ENCODE measurements at regions not wholly inside any gene's neighbourhood (a gene's known extent, or its start where the extent isn't known, plus 50 kb on each side); places are given as distances from the start of the nearest gene placed in this dataset.

GRCh38 chr3:102255736-102256135 lies 179.1 kb upstream of the ZPLD1 start:
- intact Hi-C loops (cut with micrococcal nuclease), result no loop called here
- Mint-ChIP-seq H3K9me3 (no peaks in the 10 kb centered on the region), H3K4me1 (ENCODE audit: low read depth) (no peaks in the 10 kb centered on the region), H3K4me3 (no peak overlapping the region), H3K27ac (no peak overlapping the region), H3K27me3 (ENCODE audit: insufficient read depth) (peaks cover 19% of the 10 kb centered on the region), H3K36me3 (ENCODE audit: low read depth) (no peaks in the 10 kb centered on the region)
- no peak for DNase-seq (ENCODE audit: low spot score)

- H3K4me1 Mint-ChIP-seq (ENCODE audit: low read depth), result no peaks in the 10 kb centered on the region
- no peak overlapping the region for H3K4me3 Mint-ChIP-seq
- DNase-seq (ENCODE audit: low spot score), result no peak
- no peaks in the 10 kb centered on the region for H3K36me3 Mint-ChIP-seq (ENCODE audit: low read depth)
- no peak overlapping the region for H3K27ac Mint-ChIP-seq
- no peaks in the 10 kb centered on the region for H3K9me3 Mint-ChIP-seq
- intact Hi-C loops (cut with micrococcal nuclease), result no loop called here
- peaks cover 9% of the 10 kb centered on the region for H3K27me3 Mint-ChIP-seq (ENCODE audit: insufficient read depth)
These were observed 176.1 kb upstream of the ZPLD1 start for GRCh38 chr3:102258666-102259227.

- intact Hi-C loops (cut with micrococcal nuclease), result no loop called here
- no peak overlapping the region for H3K27ac Mint-ChIP-seq
- no peak overlapping the region for H3K4me3 Mint-ChIP-seq
- no peaks in the 10 kb centered on the region for H3K4me1 Mint-ChIP-seq (ENCODE audit: low read depth)
- peaks cover 7% of the 10 kb centered on the region for H3K27me3 Mint-ChIP-seq (ENCODE audit: insufficient read depth)
- H3K9me3 Mint-ChIP-seq, result no peaks in the 10 kb centered on the region
- DNase-seq (ENCODE audit: low spot score), result no peak
- H3K36me3 Mint-ChIP-seq (ENCODE audit: low read depth), result no peaks in the 10 kb centered on the region
These were observed 175.2 kb upstream of the ZPLD1 start for GRCh38 chr3:102259663-102260062.

- intact Hi-C loops (cut with micrococcal nuclease), result no loop called here
- no peak for DNase-seq (ENCODE audit: low spot score)
- H3K9me3 Mint-ChIP-seq, result peaks cover 4% of the 10 kb centered on the region
- H3K4me3 Mint-ChIP-seq, result no peak overlapping the region
- H3K27me3 Mint-ChIP-seq (ENCODE audit: insufficient read depth), result peaks cover 2% of the 10 kb centered on the region
- H3K36me3 Mint-ChIP-seq (ENCODE audit: low read depth), result no peaks in the 10 kb centered on the region
- H3K27ac Mint-ChIP-seq, result no peak overlapping the region
- no peaks in the 10 kb centered on the region for H3K4me1 Mint-ChIP-seq (ENCODE audit: low read depth)
These were observed 169.1 kb upstream of the ZPLD1 start for GRCh38 chr3:102265720-102266119.

DNA sequence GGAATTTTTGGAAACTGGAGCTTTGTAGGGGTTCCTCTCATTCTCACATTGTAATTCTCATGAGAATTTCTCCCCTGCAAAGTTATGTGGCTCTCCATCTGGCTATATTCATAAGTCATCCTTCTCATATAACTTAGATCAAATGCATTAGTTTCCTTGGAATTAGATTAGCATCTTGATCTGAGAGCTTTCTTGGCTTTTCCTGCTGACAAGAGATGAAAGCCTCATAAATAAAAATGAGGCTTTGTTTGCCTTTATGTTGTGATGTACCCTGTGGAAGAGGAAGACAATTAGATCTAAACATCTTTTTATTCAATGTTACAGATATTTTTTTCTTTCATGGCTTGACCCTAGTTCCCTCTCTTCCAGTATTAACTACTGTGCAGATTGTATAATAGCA lies 165.4 kb upstream of the ZPLD1 start:
- Mint-ChIP-seq H3K27ac (no peak overlapping the region), H3K4me3 (no peak overlapping the region), H3K4me1 (ENCODE audit: low read depth) (no peaks in the 10 kb centered on the region), H3K9me3 (peaks cover 4% of the 10 kb centered on the region), H3K36me3 (ENCODE audit: low read depth) (no peaks in the 10 kb centered on the region), H3K27me3 (ENCODE audit: insufficient read depth) (peaks cover 5% of the 10 kb centered on the region)
- DNase-seq (ENCODE audit: low spot score), result no peak
- intact Hi-C loops (cut with micrococcal nuclease), result no loop called here

DNA sequence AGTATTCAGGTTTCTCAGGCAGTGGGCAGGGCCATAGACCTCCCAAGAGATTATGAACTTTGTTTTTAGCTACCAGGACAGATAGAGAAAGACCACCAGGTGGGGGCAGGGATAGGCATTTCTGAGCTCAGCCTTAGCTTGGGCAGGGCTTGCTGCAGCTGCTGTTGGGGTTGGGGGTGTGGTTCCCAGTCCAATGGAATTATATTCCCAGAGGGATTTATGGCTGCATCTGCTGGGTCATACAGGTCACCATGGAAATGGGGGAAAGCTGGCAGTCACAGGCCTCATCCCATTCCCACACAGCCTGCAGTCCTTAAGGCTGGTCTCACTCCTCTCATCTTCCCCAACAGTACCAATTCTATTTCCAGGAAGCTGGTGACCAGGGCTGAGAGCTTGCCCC lies 144.6 kb upstream of the ZPLD1 start:
- no peak overlapping the region for H3K27ac Mint-ChIP-seq
- no peaks in the 10 kb centered on the region for H3K36me3 Mint-ChIP-seq (ENCODE audit: low read depth)
- no peak for DNase-seq (ENCODE audit: low spot score)
- H3K27me3 Mint-ChIP-seq (ENCODE audit: insufficient read depth), result peaks cover 14% of the 10 kb centered on the region
- no peak overlapping the region for H3K4me3 Mint-ChIP-seq
- H3K9me3 Mint-ChIP-seq, result peaks cover 6% of the 10 kb centered on the region
- intact Hi-C loops (cut with micrococcal nuclease), result no loop called here
- no peaks in the 10 kb centered on the region for H3K4me1 Mint-ChIP-seq (ENCODE audit: low read depth)

DNA sequence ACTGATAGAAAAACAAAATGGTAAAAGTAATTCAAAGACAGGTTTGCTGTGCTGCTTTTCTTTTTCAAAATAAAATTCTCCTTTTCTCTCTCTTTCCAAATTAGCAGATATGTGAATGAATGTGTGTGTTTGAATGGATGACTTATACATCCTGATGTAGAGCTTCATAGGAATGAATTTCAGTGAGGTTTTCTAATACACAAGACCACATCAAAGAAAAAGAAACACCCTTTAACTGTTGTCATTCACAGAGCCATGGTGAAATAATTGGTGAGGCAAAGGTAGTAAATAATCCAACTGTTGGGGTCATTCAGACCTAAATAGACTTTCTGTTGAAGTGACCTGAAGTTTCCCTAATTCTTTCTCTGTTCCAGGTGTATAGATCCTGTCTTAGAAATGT lies 139.1 kb upstream of the ZPLD1 start:
- Mint-ChIP-seq H3K27ac (no peak overlapping the region), H3K4me1 (ENCODE audit: low read depth) (peaks cover 10% of the 10 kb centered on the region), H3K9me3 (peaks cover 6% of the 10 kb centered on the region), H3K4me3 (no peak overlapping the region), H3K27me3 (ENCODE audit: insufficient read depth) (peaks cover 3% of the 10 kb centered on the region), H3K36me3 (ENCODE audit: low read depth) (no peaks in the 10 kb centered on the region)
- intact Hi-C loops (cut with micrococcal nuclease), result no loop called here
- DNase-seq (ENCODE audit: low spot score), result no peak

DNA sequence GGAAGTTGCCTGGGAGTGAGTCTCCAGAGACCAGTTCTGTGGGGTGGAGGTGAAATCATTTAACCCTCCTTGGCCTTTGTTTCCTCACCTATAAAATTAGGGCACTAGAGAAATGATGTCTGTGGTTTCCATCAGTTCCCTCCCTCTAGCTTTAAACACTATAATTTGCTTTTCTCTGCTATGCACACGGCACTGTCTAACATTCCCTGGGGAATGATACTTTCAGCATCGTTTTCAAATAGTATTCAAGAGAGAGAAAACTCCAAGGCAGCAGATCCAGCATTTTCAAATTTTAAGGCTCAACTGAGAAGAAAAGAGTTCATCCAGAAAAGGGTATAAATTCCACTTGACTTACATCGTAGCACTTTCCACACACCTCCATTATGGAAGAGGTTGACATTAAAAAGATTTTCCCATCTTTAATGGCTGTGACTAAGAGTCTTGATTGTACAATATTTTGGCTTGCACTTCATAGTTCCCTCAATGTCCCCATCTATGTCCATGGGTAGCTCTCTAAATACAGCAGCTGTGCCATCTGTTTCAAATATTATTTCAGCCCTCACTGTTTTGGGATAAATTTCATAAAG lies 137.7 kb upstream of the ZPLD1 start:
- H3K9me3 Mint-ChIP-seq, result peaks cover 6% of the 10 kb centered on the region
- no peak for DNase-seq (ENCODE audit: low spot score)
- peaks cover 6% of the 10 kb centered on the region for H3K27me3 Mint-ChIP-seq (ENCODE audit: insufficient read depth)
- H3K4me1 Mint-ChIP-seq (ENCODE audit: low read depth), result peaks cover 10% of the 10 kb centered on the region
- no peak overlapping the region for H3K27ac Mint-ChIP-seq
- H3K36me3 Mint-ChIP-seq (ENCODE audit: low read depth), result no peaks in the 10 kb centered on the region
- H3K4me3 Mint-ChIP-seq, result no peak overlapping the region
- intact Hi-C loops (cut with micrococcal nuclease), result no loop called here

DNA sequence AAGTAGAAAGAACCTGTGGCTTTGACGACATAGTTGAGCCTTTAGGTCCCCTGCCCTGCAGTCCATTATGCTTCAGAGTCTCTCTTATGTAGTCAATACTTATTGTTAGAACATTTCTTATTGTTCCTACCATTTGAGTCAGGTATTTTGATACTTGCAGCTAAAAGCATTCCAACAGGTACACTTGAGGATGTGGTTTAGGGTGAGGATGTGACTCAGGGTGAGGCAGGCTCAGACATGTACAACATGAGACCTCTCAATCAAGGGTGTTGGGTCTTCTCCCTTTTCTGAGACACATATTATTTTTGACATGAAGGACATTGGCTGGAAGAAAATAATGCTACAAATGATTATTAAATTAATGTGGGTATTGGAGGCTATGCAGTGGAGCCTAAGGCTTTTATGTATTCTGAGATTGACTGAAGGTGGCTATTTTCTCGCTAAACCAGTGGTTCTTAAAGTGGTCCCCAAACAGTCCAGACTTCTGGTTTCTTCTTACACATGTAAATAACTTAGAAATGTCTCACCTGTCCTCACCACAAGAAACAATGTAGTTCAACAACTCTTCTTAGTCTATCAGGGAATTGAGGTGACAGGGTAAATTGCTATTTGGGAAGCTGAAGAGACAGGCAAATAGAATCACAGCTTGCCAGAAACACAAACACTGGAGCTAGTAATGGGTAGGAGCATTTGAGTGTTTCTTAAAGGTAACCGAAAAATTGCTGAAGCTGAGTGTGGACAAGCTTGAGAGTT lies 135.5 kb upstream of the ZPLD1 start:
- Mint-ChIP-seq H3K36me3 (ENCODE audit: low read depth) (no peaks in the 10 kb centered on the region), H3K4me1 (ENCODE audit: low read depth) (peaks cover 10% of the 10 kb centered on the region), H3K27ac (no peak overlapping the region), H3K9me3 (no peaks in the 10 kb centered on the region), H3K27me3 (ENCODE audit: insufficient read depth) (peaks cover 9% of the 10 kb centered on the region), H3K4me3 (no peak overlapping the region)
- intact Hi-C loops (cut with micrococcal nuclease), result no loop called here
- no peak for DNase-seq (ENCODE audit: low spot score)

GRCh38 chr3:102301155-102301880 lies 133.5 kb upstream of the ZPLD1 start:
- H3K36me3 Mint-ChIP-seq (ENCODE audit: low read depth), result no peaks in the 10 kb centered on the region
- no peak overlapping the region for H3K4me3 Mint-ChIP-seq
- H3K9me3 Mint-ChIP-seq, result no peaks in the 10 kb centered on the region
- H3K4me1 Mint-ChIP-seq (ENCODE audit: low read depth), result peaks cover 10% of the 10 kb centered on the region
- H3K27ac Mint-ChIP-seq, result no peak overlapping the region
- peaks cover 9% of the 10 kb centered on the region for H3K27me3 Mint-ChIP-seq (ENCODE audit: insufficient read depth)
- no peak for DNase-seq (ENCODE audit: low spot score)
- intact Hi-C loops (cut with micrococcal nuclease), result no loop called here

DNA sequence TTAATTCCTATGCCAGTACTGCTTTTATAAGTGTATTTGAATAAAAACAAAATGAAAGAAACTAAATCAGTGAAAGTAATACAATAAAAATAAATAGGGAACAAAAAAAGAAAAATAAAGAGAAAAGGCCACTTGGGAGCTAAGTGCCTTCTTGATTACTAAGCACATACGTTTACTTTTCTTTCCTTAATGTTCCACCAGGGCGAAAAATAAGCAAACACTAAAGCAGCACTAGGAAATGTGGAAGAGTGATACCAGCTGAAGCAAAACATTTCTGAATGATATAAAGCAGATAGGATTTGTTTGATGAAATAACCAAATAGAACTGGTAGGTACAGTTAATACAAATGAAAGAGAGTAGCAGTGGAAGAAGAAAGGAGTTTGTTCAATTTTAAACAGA lies 132.8 kb upstream of the ZPLD1 start:
- Mint-ChIP-seq H3K4me1 (ENCODE audit: low read depth) (peaks cover 10% of the 10 kb centered on the region), H3K4me3 (no peak overlapping the region), H3K36me3 (ENCODE audit: low read depth) (no peaks in the 10 kb centered on the region), H3K27me3 (ENCODE audit: insufficient read depth) (peaks cover 9% of the 10 kb centered on the region), H3K9me3 (no peaks in the 10 kb centered on the region), H3K27ac (no peak overlapping the region)
- no peak for DNase-seq (ENCODE audit: low spot score)
- intact Hi-C loops (cut with micrococcal nuclease), result no loop called here

DNA sequence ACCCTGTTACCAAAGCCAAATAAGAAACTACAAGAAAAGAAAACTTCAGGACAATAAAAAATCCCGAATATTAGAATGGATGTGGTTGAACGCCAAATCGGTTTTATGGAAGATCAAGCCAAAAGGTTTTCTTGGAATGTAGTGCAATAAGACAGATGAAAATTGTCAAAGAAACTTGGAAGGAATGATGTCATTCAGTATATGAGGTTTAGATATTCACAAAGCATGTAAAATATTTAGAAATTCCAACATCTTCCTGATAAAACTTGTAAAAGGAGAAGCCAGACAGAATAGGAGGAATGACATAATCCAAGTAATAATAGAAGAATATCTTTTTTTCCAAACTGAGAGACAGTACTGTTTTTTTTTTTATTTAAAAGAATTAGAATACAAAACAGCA lies 130.3 kb upstream of the ZPLD1 start:
- Mint-ChIP-seq H3K4me3 (no peak overlapping the region), H3K27ac (no peak overlapping the region), H3K4me1 (ENCODE audit: low read depth) (peaks cover under 1% of the 10 kb centered on the region), H3K27me3 (ENCODE audit: insufficient read depth) (peaks cover 13% of the 10 kb centered on the region), H3K36me3 (ENCODE audit: low read depth) (no peaks in the 10 kb centered on the region), H3K9me3 (no peaks in the 10 kb centered on the region)
- DNase-seq (ENCODE audit: low spot score), result no peak
- intact Hi-C loops (cut with micrococcal nuclease), result no loop called here

DNA sequence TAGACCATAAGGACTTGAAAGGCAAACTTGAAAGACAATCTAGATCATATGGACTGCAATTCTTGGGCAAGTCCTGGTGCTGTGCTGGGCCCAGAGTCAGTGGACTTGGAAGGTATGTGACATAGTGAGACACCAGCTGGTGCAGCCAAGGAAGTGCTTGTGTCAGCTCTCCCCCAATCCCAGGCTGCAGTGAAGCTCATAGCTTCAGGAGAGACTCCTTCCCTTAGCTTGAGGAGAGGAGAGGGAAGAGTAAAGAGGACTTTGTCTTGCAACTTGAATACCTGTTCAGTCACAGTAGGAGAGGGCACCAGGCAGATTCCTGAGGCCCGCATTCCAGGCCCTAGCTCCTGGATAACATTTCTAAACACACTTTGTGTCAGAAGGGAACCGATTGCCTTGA lies 127.4 kb upstream of the ZPLD1 start:
- intact Hi-C loops (cut with micrococcal nuclease), result no loop called here
- Mint-ChIP-seq H3K4me1 (ENCODE audit: low read depth) (no peaks in the 10 kb centered on the region), H3K4me3 (no peak overlapping the region)

More for the DNA sequence above, 127.4 kb upstream of the ZPLD1 start:
- no peak for DNase-seq (ENCODE audit: low spot score)
- H3K27ac Mint-ChIP-seq, result no peak overlapping the region
- peaks cover 12% of the 10 kb centered on the region for H3K27me3 Mint-ChIP-seq (ENCODE audit: insufficient read depth)
- no peaks in the 10 kb centered on the region for H3K9me3 Mint-ChIP-seq
- H3K36me3 Mint-ChIP-seq (ENCODE audit: low read depth), result no peaks in the 10 kb centered on the region

Measured in activated T-helper 1 cell treated with anti-CD3 and anti-CD28 coated beads, Interleukin-12 subunit alpha, Interleukin-12 subunit beta, Interleukin-2, Interleukin-4 antibody, amounts not matched to agents 30 ng/mL and 10 ng/mL and 1 ng/mL, durations not matched to agents 14 hours and 24 hours and 36 hours (primary cell).